ENCODE measurements at regions not wholly inside any gene's neighbourhood (a gene's known extent, or its start where the extent isn't known, plus 50 kb on each side); places are given as distances from the start of the nearest gene placed in this dataset.

- DNase-seq = no peak
Observed at GRCh38 chr10:79007421-79008319, 61.1 kb upstream of the ZMIZ1 start.

GRCh38 chr10:79009145-79009544 lies 59.6 kb upstream of the ZMIZ1 start:
- DNase-seq = no peak

- no peak for DNase-seq
Observed at GRCh38 chr10:79012567-79012966, 56.2 kb upstream of the ZMIZ1 start.

GRCh38 chr10:79013406-79013987 lies 55.3 kb upstream of the ZMIZ1 start:
- DNase-seq = no peak

GRCh38 chr10:79014796-79015195 lies 54.0 kb upstream of the ZMIZ1 start:
- DNase-seq = no peak

- DNase-seq = no peak
Observed at GRCh38 chr10:79017882-79018520, 50.8 kb upstream of the ZMIZ1 start.

- DNase-seq = no peak
Observed at GRCh38 chr10:79018521-79019011, 50.2 kb upstream of the ZMIZ1 start.

All from NCI-H1105 (cell line).